HL-60 (cell line): ENCODE measurements at regions not wholly inside any gene's neighbourhood (a gene's known extent, or its start where the extent isn't known, plus 50 kb on each side); places are given as distances from the start of the nearest gene placed in this dataset.

Experiments used
- DNase-seq, 2 experiments: peaks; one replicate each; pipeline ENCODE4 v3.0.0-alpha.2; 2010 to 2020; ENCODE audit warnings: low read depth in 1 of 2, low spot score in 1 of 2
- H3K27ac ChIP-seq: fragments of 250-450 bp; sonication (Bioruptor Pico); replicated peaks from 2 replicates; pipeline ENCODE4 v1.5.1; 2020; ENCODE audit warnings: mild to moderate bottlenecking, moderate library complexity
- H3K27me3 ChIP-seq: fragments of 250-450 bp; sonication (Bioruptor Pico); 2 replicates; pipeline ENCODE4 v1.5.1; 2021; ENCODE audit warnings: mild to moderate bottlenecking, moderate library complexity; ENCODE audit not compliant: insufficient read depth, poor library complexity, severe bottlenecking
- H3K4me3 ChIP-seq: replicated peaks from 2 replicates; pipeline ENCODE4 v1.5.1; 2011; ENCODE audit warnings: mild to moderate bottlenecking, control low read depth, low read length; ENCODE audit not compliant: insufficient read depth
- GABPA ChIP-seq: IDR thresholded peaks from 2 replicates; pipeline ENCODE4 v1.6.1; 2012; ENCODE audit warnings: low read depth
- POLR2AphosphoS5 ChIP-seq: IDR thresholded peaks from 2 replicates; pipeline ENCODE4 v1.6.1; 2012; ENCODE audit warnings: low read depth
- SPI1 ChIP-seq: IDR thresholded peaks from 2 replicates; pipeline ENCODE4 v1.6.1; 2012; ENCODE audit warnings: low read depth, mild to moderate bottlenecking, borderline replicate concordance
- TF ChIP-seq, protein P1 (sequence below): IDR thresholded peaks from 2 replicates; pipeline ENCODE4 v1.6.1; 2012; ENCODE audit warnings: low read depth; ENCODE audit not compliant: insufficient replicate concordance
- TF ChIP-seq, protein P2 (sequence below): IDR thresholded peaks from one replicate; pipeline ENCODE4 v1.5.1; 2011; ENCODE audit warnings: low read length, control low read depth, inconsistent platforms; ENCODE audit not compliant: insufficient read depth

DNA sequence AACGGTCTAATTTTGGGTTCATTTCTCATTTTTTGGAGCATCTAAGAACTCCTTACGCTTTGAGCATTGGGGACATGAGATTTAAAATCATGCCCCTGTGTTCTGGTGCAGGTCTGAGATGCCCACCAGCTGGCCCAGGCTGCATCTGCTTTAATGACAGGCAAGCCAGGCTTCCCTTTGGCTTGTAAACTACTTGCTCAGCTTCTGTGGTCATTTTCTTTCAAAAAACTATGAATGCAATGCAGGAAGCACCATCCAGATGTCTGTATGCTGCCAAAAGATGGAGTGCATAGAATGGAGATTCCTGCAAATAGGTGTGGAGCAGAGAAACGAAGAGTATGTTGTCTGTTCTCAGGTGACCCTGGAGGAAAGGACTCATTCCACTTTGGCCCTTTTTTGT is 399.9 kb upstream of the ADAMTSL1 start:
- Histone ChIP-seq H3K27ac (no peak overlapping the region), H3K27me3 (no peaks in the 10 kb centered on the region), H3K4me3 (no peak overlapping the region)
- no peak for TF ChIP-seq GABPA
- no peak for DNase-seq

DNA sequence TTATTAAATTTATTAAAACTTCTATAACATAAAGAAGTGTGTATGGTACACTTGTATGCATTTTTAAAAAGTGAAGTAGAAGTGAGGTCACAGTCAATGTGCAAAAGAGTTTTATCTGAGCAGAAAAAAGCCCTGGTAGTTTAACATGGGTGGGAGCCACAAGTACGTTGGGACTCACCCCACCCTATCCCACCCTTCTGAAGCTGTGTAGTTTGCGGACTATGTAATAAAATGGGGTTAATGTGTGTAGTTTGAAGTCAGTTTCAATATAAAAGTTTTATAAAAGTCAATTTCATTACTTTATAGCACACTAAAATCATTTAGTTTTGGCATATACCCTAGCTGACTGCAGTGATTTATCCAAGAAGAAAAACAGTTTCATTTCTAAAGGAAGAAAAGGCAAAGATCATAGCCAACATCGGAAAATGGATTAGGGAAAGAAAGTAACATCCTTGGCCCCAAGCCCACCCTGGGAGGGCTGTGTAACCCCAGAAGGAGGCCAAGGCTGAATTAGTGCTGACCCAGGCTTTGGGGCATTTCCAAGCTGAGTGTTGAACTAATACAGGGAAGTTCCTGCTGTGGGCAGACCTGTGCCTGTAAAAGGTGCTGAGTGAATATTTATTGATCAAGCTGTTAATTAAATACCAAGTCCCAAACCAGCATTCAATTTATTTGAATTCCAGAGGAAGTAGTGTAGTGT is 398.6 kb upstream of the ADAMTSL1 start:
- no peak overlapping the region for H3K4me3 ChIP-seq
- TF ChIP-seq, protein P1, sequence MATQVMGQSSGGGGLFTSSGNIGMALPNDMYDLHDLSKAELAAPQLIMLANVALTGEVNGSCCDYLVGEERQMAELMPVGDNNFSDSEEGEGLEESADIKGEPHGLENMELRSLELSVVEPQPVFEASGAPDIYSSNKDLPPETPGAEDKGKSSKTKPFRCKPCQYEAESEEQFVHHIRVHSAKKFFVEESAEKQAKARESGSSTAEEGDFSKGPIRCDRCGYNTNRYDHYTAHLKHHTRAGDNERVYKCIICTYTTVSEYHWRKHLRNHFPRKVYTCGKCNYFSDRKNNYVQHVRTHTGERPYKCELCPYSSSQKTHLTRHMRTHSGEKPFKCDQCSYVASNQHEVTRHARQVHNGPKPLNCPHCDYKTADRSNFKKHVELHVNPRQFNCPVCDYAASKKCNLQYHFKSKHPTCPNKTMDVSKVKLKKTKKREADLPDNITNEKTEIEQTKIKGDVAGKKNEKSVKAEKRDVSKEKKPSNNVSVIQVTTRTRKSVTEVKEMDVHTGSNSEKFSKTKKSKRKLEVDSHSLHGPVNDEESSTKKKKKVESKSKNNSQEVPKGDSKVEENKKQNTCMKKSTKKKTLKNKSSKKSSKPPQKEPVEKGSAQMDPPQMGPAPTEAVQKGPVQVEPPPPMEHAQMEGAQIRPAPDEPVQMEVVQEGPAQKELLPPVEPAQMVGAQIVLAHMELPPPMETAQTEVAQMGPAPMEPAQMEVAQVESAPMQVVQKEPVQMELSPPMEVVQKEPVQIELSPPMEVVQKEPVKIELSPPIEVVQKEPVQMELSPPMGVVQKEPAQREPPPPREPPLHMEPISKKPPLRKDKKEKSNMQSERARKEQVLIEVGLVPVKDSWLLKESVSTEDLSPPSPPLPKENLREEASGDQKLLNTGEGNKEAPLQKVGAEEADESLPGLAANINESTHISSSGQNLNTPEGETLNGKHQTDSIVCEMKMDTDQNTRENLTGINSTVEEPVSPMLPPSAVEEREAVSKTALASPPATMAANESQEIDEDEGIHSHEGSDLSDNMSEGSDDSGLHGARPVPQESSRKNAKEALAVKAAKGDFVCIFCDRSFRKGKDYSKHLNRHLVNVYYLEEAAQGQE, result no peak
- no peak for TF ChIP-seq SPI1
- TF ChIP-seq, protein P2, sequence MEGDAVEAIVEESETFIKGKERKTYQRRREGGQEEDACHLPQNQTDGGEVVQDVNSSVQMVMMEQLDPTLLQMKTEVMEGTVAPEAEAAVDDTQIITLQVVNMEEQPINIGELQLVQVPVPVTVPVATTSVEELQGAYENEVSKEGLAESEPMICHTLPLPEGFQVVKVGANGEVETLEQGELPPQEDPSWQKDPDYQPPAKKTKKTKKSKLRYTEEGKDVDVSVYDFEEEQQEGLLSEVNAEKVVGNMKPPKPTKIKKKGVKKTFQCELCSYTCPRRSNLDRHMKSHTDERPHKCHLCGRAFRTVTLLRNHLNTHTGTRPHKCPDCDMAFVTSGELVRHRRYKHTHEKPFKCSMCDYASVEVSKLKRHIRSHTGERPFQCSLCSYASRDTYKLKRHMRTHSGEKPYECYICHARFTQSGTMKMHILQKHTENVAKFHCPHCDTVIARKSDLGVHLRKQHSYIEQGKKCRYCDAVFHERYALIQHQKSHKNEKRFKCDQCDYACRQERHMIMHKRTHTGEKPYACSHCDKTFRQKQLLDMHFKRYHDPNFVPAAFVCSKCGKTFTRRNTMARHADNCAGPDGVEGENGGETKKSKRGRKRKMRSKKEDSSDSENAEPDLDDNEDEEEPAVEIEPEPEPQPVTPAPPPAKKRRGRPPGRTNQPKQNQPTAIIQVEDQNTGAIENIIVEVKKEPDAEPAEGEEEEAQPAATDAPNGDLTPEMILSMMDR, result no peak
- no peak for TF ChIP-seq POLR2AphosphoS5
- no peak for TF ChIP-seq GABPA
- no peak for DNase-seq
- H3K27me3 ChIP-seq, result no peaks in the 10 kb centered on the region
- no peak overlapping the region for H3K27ac ChIP-seq

DNA sequence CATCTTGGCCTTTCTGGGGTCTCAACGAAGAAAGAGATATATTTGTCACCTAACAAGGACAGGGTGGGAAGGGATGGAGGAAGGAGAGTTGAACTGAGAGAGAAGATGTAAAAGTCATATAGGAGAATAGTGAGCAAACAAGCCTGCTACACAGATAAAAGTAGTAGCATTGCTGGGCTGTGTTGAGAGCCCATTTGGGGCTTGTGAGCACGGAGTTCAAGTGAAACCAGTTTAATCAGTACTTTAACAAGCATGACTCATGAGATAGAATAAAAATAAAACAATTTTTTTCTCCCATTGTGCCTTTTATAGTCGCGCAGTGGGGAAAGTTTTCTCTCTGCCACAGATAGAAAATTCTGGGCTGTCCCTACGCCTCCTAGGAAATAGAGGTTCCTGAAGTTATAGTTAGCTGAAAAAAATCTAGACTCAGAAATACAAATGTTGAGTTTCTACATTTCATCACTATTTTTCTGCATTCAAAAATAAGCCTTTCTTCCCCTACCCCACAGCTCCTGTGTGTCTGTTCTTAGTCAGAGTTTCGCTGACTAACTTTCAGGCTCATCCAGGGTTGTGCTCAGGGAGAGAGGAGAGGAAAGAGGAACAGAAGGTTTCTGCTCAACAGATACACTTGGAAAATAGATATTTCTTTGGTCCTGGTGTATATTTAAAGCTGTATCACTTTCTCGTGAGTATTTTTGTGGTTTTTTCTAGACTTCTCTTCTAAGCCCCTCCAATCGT is 395.8 kb upstream of the ADAMTSL1 start:
- TF ChIP-seq, protein P1, result no peak
- TF ChIP-seq POLR2AphosphoS5, result no peak
- TF ChIP-seq SPI1, result no peak
- no peak for TF ChIP-seq GABPA
- TF ChIP-seq, protein P2, result no peak
- no peak for DNase-seq
- Histone ChIP-seq H3K27me3 (no peaks in the 10 kb centered on the region), H3K27ac (no peak overlapping the region), H3K4me3 (no peak overlapping the region)

DNA sequence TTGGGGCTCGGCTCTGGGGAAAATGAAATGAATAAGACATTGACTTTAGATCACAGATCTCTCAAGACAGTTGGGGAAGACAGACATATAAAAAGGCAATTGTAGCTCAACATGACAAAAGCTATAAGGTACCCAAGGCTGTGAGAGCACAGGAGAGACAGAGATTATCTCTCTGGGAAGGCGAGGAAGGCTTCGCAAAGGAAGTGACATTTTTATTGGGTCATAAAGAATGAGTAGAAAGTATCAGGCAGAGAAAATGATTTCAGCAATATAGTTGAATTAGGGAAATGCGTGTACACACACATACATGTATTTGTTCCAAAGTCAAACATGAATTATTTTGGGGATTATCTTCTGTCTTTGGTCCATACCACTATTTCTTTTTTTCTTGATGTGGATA is 381.8 kb upstream of the ADAMTSL1 start:
- H3K27me3 ChIP-seq, result no peaks in the 10 kb centered on the region
- no peak overlapping the region for H3K4me3 ChIP-seq
- TF ChIP-seq POLR2AphosphoS5 (no peak), SPI1 (no peak), GABPA (no peak)
- TF ChIP-seq, protein P2, result no peak
- TF ChIP-seq, protein P1, result no peak
- H3K27ac ChIP-seq, result no peak overlapping the region
- no peak for DNase-seq
